Kidney (tissue), 13 donors: ENCODE measurements at regions not wholly inside any gene's neighbourhood (a gene's known extent, or its start where the extent isn't known, plus 50 kb on each side); places are given as distances from the start of the nearest gene placed in this dataset.

Source experiments
- DNase-seq, 5 donors: peaks; one replicate each; pipeline ENCODE4 v3.0.0-alpha.2; 2013 to 2020
- FAIRE-seq: peaks from 2 replicates; lab custom pipeline; 2012; peaks lifted over from hg19 to GRCh38; lab: Jason Lieb, UNC
- H3K27ac ChIP-seq, 2 donors: one replicate each; pipeline ENCODE4 v1.7.0; 2013; ENCODE audit warnings: low read depth in 2 of 2, low read length in 2 of 2, inconsistent platforms in 1 of 2
- H3K27me3 ChIP-seq: one replicate; pipeline ENCODE4 v1.7.1; 2013; ENCODE audit warnings: low read length, inconsistent platforms; ENCODE audit not compliant: control insufficient read depth, insufficient read depth
- H3K36me3 ChIP-seq, 3 donors: one replicate each; pipeline versions ENCODE4 v1.7.0 to v1.7.1; 2013; ENCODE audit warnings: low read length in 3 of 3, control low read depth in 1 of 3, inconsistent platforms in 1 of 3; ENCODE audit not compliant: insufficient read depth in 3 of 3, control insufficient read depth in 2 of 3
- H3K4me1 ChIP-seq, 3 donors: one replicate each; pipeline versions ENCODE4 v1.7.0 to v1.7.1; 2013; ENCODE audit warnings: low read length in 3 of 3, inconsistent platforms in 1 of 3, low read depth in 1 of 3; ENCODE audit not compliant: control insufficient read depth in 2 of 3, insufficient read depth in 2 of 3
- H3K4me3 ChIP-seq, 3 donors: one replicate each; pipeline versions ENCODE4 v1.7.0 to v1.8.1; 2013; ENCODE audit warnings: low read length in 3 of 3, control low read depth in 1 of 3, inconsistent platforms in 1 of 3
- H3K9ac ChIP-seq, 3 donors: one replicate each; pipeline versions ENCODE4 v1.7.0 to v1.7.1; 2013; ENCODE audit warnings: low read length in 3 of 3, control low read depth in 1 of 3, inconsistent platforms in 1 of 3
- H3K9me3 ChIP-seq, 3 donors: one replicate each; pipeline versions ENCODE4 v1.7.0 to v1.7.1; 2013; ENCODE audit warnings: low read length in 3 of 3, control low read depth in 1 of 3, inconsistent platforms in 1 of 3; ENCODE audit not compliant: control insufficient read depth in 2 of 3, insufficient read depth in 1 of 3
- CTCF ChIP-seq: IDR thresholded peaks from 3 replicates; pipeline ENCODE4 v1.5.1; 2012; ENCODE audit warnings: mild to moderate bottlenecking, moderate library complexity, borderline replicate concordance; ENCODE audit not compliant: insufficient read depth; ENCODE audit errors: extremely low read depth
- intact Hi-C: fragments of 100-400 bp; cut with DNase I; formaldehyde crosslinking; loops from one replicate; pipeline ENCODE4 v1.11.1; 2022
- donor health status: control.
- donor health status: control.
- donor health status: control.
- donor health status: control.
- donor health status: control.
- donor health status: DM: yes; HTN: yes; CAD: no.
- donor health status: Normal renal cell carcinoma (clear cell type).

- TF ChIP-seq CTCF = no peak
- H3K27me3 ChIP-seq = no peaks in the 10 kb centered on the region
- peaks cover 6 to 20% (median 10%) of the 10 kb centered on the region in 3 donors for H3K4me1 ChIP-seq
- intact Hi-C loops = no loop called here
- FAIRE-seq (no peak), DNase-seq (peak; percentile 69 to 94 (median 81))
- no peaks in the 10 kb centered on the region for H3K36me3 ChIP-seq
- peak overlapping the region; percentile 17 to 55 for H3K27ac ChIP-seq
- H3K9ac ChIP-seq = no peak overlapping the region
- H3K4me3 ChIP-seq = no peak overlapping the region
- no peaks in the 10 kb centered on the region for H3K9me3 ChIP-seq
Measured at GRCh38 chr9:89664896-89665329, 60.1 kb downstream of the GADD45G start.

DNA sequence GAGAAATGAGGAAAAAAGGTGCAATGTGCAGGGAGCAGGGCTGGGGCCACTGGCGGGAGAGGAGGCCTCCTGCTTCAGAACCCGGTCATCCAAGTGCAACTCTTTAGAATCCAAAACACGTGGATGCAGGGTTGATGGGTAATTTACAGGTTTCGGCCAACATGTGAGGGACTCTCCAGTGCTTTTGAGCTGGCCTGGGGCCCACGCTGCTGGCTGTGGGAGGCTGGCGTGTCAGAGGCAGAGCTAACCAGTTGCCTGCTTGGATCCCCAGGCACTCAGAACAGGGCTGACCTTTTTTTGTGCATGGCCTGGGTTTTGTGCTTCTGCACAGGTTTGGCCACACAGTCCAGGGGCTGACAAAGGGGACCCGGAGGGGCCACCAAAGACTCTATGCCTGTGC is 61.6 kb downstream of the GADD45G start:
- Histone ChIP-seq H3K27ac (no peak overlapping the region), H3K9ac (no peak overlapping the region), H3K27me3 (no peaks in the 10 kb centered on the region), H3K4me1 (peaks cover 5 to 22% (median 16%) of the 10 kb centered on the region in 3 donors), H3K4me3 (no peak overlapping the region), H3K36me3 (no peaks in the 10 kb centered on the region), H3K9me3 (no peaks in the 10 kb centered on the region)
- DNase-seq = peak in 1 of 5 donors; percentile 39
- no peak for FAIRE-seq
- TF ChIP-seq CTCF = no peak
- intact Hi-C loops = no loop called here

GRCh38 chr9:89666950-89667349 is 62.1 kb downstream of the GADD45G start:
- Histone ChIP-seq H3K9ac (no peak overlapping the region), H3K4me3 (no peak overlapping the region), H3K4me1 (peaks cover 0 to 20% (median 10%) of the 10 kb centered on the region in 3 donors), H3K27me3 (no peaks in the 10 kb centered on the region), H3K27ac (no peak overlapping the region), H3K36me3 (no peaks in the 10 kb centered on the region), H3K9me3 (no peaks in the 10 kb centered on the region)
- no peak for TF ChIP-seq CTCF
- no peak for DNase-seq
- no peak for FAIRE-seq
- intact Hi-C loops = no loop called here

GRCh38 chr9:89667726-89668125 is 62.9 kb downstream of the GADD45G start:
- Histone ChIP-seq H3K9me3 (no peaks in the 10 kb centered on the region), H3K27me3 (no peaks in the 10 kb centered on the region), H3K27ac (no peak overlapping the region), H3K9ac (no peak overlapping the region), H3K4me3 (no peak overlapping the region), H3K4me1 (peaks cover 0 to 16% (median 5%) of the 10 kb centered on the region in 3 donors), H3K36me3 (no peaks in the 10 kb centered on the region)
- TF ChIP-seq CTCF = no peak
- intact Hi-C loops = no loop called here
- FAIRE-seq = no peak
- DNase-seq = peak in 1 of 5 donors; percentile 49
